Mesendoderm (in vitro differentiated cells): ENCODE measurements at regions not wholly inside any gene's neighbourhood (a gene's known extent, or its start where the extent isn't known, plus 50 kb on each side); places are given as distances from the start of the nearest gene placed in this dataset.

Experiments used
- DNase-seq: peaks from one replicate; pipeline ENCODE4 v3.0.0; 2013
- H2AK5ac ChIP-seq: 2 replicates; pipeline ENCODE4 v1.6.1; 2013; ENCODE audit warnings: low read length, inconsistent platforms
- H2BK120ac ChIP-seq: 2 replicates; pipeline ENCODE4 v1.6.1; 2013; ENCODE audit warnings: low read depth, mild to moderate bottlenecking, low read length, moderate library complexity, mixed read lengths
- H2BK15ac ChIP-seq: replicated peaks from 2 replicates; pipeline ENCODE4 v1.6.1; 2013; ENCODE audit warnings: low read depth, mild to moderate bottlenecking, moderate library complexity
- H2BK5ac ChIP-seq: 2 replicates; pipeline ENCODE4 v1.6.1; 2013; ENCODE audit warnings: low read length, inconsistent platforms
- H3K18ac ChIP-seq: 2 replicates; pipeline ENCODE4 v1.6.1; 2013; ENCODE audit warnings: mild to moderate bottlenecking, low read length, mixed read lengths
- H3K23ac ChIP-seq: one replicate; pipeline ENCODE4 v1.6.1; 2013; ENCODE audit warnings: low read length
- H3K27ac ChIP-seq: 2 replicates; pipeline ENCODE4 v1.5.1; 2013; ENCODE audit warnings: low read depth, mild to moderate bottlenecking, inconsistent platforms, low read length, moderate library complexity
- H3K27me3 ChIP-seq: 2 replicates; pipeline ENCODE4 v1.6.1; 2013; ENCODE audit warnings: low read length, control low read depth, mild to moderate bottlenecking, inconsistent platforms; ENCODE audit not compliant: insufficient read depth, poor library complexity
- H3K36me3 ChIP-seq: 2 replicates; pipeline ENCODE4 v1.6.1; 2013; ENCODE audit warnings: low read length, inconsistent platforms; ENCODE audit not compliant: control insufficient read depth, insufficient read depth
- H3K4ac ChIP-seq: one replicate; pipeline ENCODE4 v1.6.1; 2013; ENCODE audit warnings: low read depth, mild to moderate bottlenecking, low read length, moderate library complexity
- H3K4me1 ChIP-seq: 2 replicates; pipeline ENCODE4 v1.6.1; 2013; ENCODE audit warnings: low read depth, low read length, inconsistent platforms; ENCODE audit not compliant: control insufficient read depth
- H3K4me2 ChIP-seq: 2 replicates; pipeline ENCODE4 v1.6.1; 2013; ENCODE audit warnings: low read length
- H3K4me3 ChIP-seq: 2 replicates; pipeline ENCODE4 v1.5.1; 2013; ENCODE audit warnings: mild to moderate bottlenecking, low read length
- H3K56ac ChIP-seq: one replicate; pipeline ENCODE4 v1.6.1; 2013; ENCODE audit warnings: low read length
- H3K79me1 ChIP-seq: 2 replicates; pipeline ENCODE4 v1.6.1; 2013; ENCODE audit warnings: low read length, inconsistent platforms
- H3K79me2 ChIP-seq: 2 replicates; pipeline ENCODE4 v1.6.1; 2013; ENCODE audit warnings: mild to moderate bottlenecking, low read length; ENCODE audit not compliant: control insufficient read depth, insufficient read depth
- H3K9ac ChIP-seq: 2 replicates; pipeline ENCODE4 v1.6.1; 2013; ENCODE audit warnings: low read length, inconsistent platforms
- H4K5ac ChIP-seq: one replicate; pipeline ENCODE4 v1.6.1; 2013; ENCODE audit warnings: low read length
- H4K8ac ChIP-seq: one replicate; pipeline ENCODE4 v1.6.1; 2013; ENCODE audit warnings: low read depth, mild to moderate bottlenecking, control low read depth, low read length, moderate library complexity
- WGBS: extraction: QIAGEN DNeasy Blood & Tissue Kit; methylation state at CpG from one replicate; pipeline ENCODE4 v1.1.7; 2013; ENCODE audit warnings: low lambda C conversion rate, missing lambda C conversion rate; ENCODE audit not compliant: insufficient coverage; ENCODE audit errors: extremely low coverage; 5-methylcytosine and 5-hydroxymethylcytosine counted together

- no peak overlapping the region for H3K4me2 ChIP-seq
- H2BK15ac ChIP-seq, result no peak overlapping the region
- H3K9ac ChIP-seq, result no peak overlapping the region
- H3K36me3 ChIP-seq, result no peaks in the 10 kb centered on the region
- H3K4me3 ChIP-seq, result no peak overlapping the region
- H3K79me1 ChIP-seq, result no peaks in the 10 kb centered on the region
- no peak overlapping the region for H3K4ac ChIP-seq
- no peak overlapping the region for H2AK5ac ChIP-seq
- H3K4me1 ChIP-seq, result no peaks in the 10 kb centered on the region
- no peak overlapping the region for H2BK120ac ChIP-seq
- H3K56ac ChIP-seq, result no peak overlapping the region
- H3K23ac ChIP-seq, result no peak overlapping the region
- no peak overlapping the region for H4K5ac ChIP-seq
- DNase-seq, result no peak
- no peaks in the 10 kb centered on the region for H3K27me3 ChIP-seq
- H3K18ac ChIP-seq, result no peak overlapping the region
- H4K8ac ChIP-seq, result no peak overlapping the region
- H3K79me2 ChIP-seq, result no peaks in the 10 kb centered on the region
- H3K27ac ChIP-seq, result no peak overlapping the region
- H2BK5ac ChIP-seq, result no peak overlapping the region
- no CpG with 5 or more reads among the region's 2 CpGs for WGBS
Observed at GRCh38 chr13:67964091-67964490, 734.0 kb upstream of the PCDH9 start.

GRCh38 chr13:67961331-67961730 lies 731.2 kb upstream of the PCDH9 start:
- no peaks in the 10 kb centered on the region for H3K79me2 ChIP-seq
- no peak overlapping the region for H4K8ac ChIP-seq
- no peak overlapping the region for H3K23ac ChIP-seq
- no peak overlapping the region for H3K4ac ChIP-seq
- H3K4me3 ChIP-seq, result no peak overlapping the region
- no peak for DNase-seq
- H3K18ac ChIP-seq, result no peak overlapping the region
- no peak overlapping the region for H2BK120ac ChIP-seq
- H2BK15ac ChIP-seq, result no peak overlapping the region
- no peak overlapping the region for H2BK5ac ChIP-seq
- H2AK5ac ChIP-seq, result no peak overlapping the region
- no peaks in the 10 kb centered on the region for H3K36me3 ChIP-seq
- H3K4me1 ChIP-seq, result no peaks in the 10 kb centered on the region
- H3K56ac ChIP-seq, result no peak overlapping the region
- no peak overlapping the region for H3K27ac ChIP-seq
- H3K27me3 ChIP-seq, result no peaks in the 10 kb centered on the region
- H3K4me2 ChIP-seq, result no peak overlapping the region
- H3K9ac ChIP-seq, result no peak overlapping the region
- no peaks in the 10 kb centered on the region for H3K79me1 ChIP-seq
- no peak overlapping the region for H4K5ac ChIP-seq
- WGBS, result no CpG with 5 or more reads among the region's 2 CpGs

- H3K27ac ChIP-seq, result no peak overlapping the region
Observed at GRCh38 chr13:67951431-67951830, 721.3 kb upstream of the PCDH9 start.

GRCh38 chr13:67950603-67951002 lies 720.5 kb upstream of the PCDH9 start:
- Histone ChIP-seq H3K4ac (no peak overlapping the region), H3K79me2 (no peaks in the 10 kb centered on the region), H3K56ac (no peak overlapping the region), H3K27ac (no peak overlapping the region), H3K27me3 (no peaks in the 10 kb centered on the region), H3K18ac (no peak overlapping the region), H3K79me1 (no peaks in the 10 kb centered on the region), H2BK15ac (no peak overlapping the region), H4K5ac (no peak overlapping the region), H3K4me2 (no peak overlapping the region), H3K9ac (no peak overlapping the region), H4K8ac (no peak overlapping the region), H2BK120ac (no peak overlapping the region), H3K4me1 (no peaks in the 10 kb centered on the region), H3K23ac (no peak overlapping the region), H3K4me3 (no peak overlapping the region), H3K36me3 (no peaks in the 10 kb centered on the region), H2BK5ac (no peak overlapping the region), H2AK5ac (no peak overlapping the region)
- no peak for DNase-seq
- WGBS, result no CpG with 5 or more reads among the region's 3 CpGs

More at GRCh38 chr13:67951431-67951830, 721.3 kb upstream of the PCDH9 start:
- H3K4me2 ChIP-seq, result no peak overlapping the region
- WGBS, result no CpG with 5 or more reads among the region's 2 CpGs
- H4K8ac ChIP-seq, result no peak overlapping the region
- no peak overlapping the region for H2BK15ac ChIP-seq
- H2BK5ac ChIP-seq, result no peak overlapping the region
- H3K36me3 ChIP-seq, result no peaks in the 10 kb centered on the region
- H2AK5ac ChIP-seq, result no peak overlapping the region
- H4K5ac ChIP-seq, result no peak overlapping the region
- no peak overlapping the region for H3K4ac ChIP-seq
- no peaks in the 10 kb centered on the region for H3K27me3 ChIP-seq
- no peak overlapping the region for H3K4me3 ChIP-seq
- no peak overlapping the region for H3K23ac ChIP-seq
- H3K18ac ChIP-seq, result no peak overlapping the region
- no peaks in the 10 kb centered on the region for H3K79me2 ChIP-seq
- no peak overlapping the region for H3K56ac ChIP-seq
- DNase-seq, result no peak
- H3K4me1 ChIP-seq, result no peaks in the 10 kb centered on the region
- no peak overlapping the region for H3K9ac ChIP-seq
- H3K79me1 ChIP-seq, result no peaks in the 10 kb centered on the region
- H2BK120ac ChIP-seq, result no peak overlapping the region

GRCh38 chr13:67946131-67946530 lies 716.0 kb upstream of the PCDH9 start:
- WGBS, result 100% methylated on average over 2 of the region's 4 CpGs
- H3K36me3 ChIP-seq, result no peaks in the 10 kb centered on the region
- no peak overlapping the region for H3K23ac ChIP-seq

GRCh38 chr13:67943116-67943515 lies 713.0 kb upstream of the PCDH9 start:
- Histone ChIP-seq H3K18ac (no peak overlapping the region), H3K27ac (no peak overlapping the region), H3K4me2 (no peak overlapping the region), H3K9ac (no peak overlapping the region), H3K79me1 (no peaks in the 10 kb centered on the region), H3K27me3 (no peaks in the 10 kb centered on the region), H3K56ac (no peak overlapping the region), H2BK120ac (no peak overlapping the region), H2BK5ac (no peak overlapping the region), H2AK5ac (no peak overlapping the region), H3K36me3 (no peaks in the 10 kb centered on the region), H2BK15ac (no peak overlapping the region), H3K4me1 (no peaks in the 10 kb centered on the region), H4K5ac (no peak overlapping the region), H4K8ac (no peak overlapping the region), H3K4me3 (no peak overlapping the region), H3K79me2 (no peaks in the 10 kb centered on the region), H3K23ac (no peak overlapping the region), H3K4ac (no peak overlapping the region)
- DNase-seq, result no peak
- no CpG with 5 or more reads among the region's 4 CpGs for WGBS

More at GRCh38 chr13:67946131-67946530, 716.0 kb upstream of the PCDH9 start:
- Histone ChIP-seq H3K4me2 (no peak overlapping the region), H4K8ac (no peak overlapping the region), H2BK15ac (no peak overlapping the region), H3K56ac (no peak overlapping the region), H3K4ac (no peak overlapping the region), H3K27ac (no peak overlapping the region), H3K79me2 (no peaks in the 10 kb centered on the region), H3K79me1 (no peaks in the 10 kb centered on the region), H3K4me1 (no peaks in the 10 kb centered on the region), H3K4me3 (no peak overlapping the region), H4K5ac (no peak overlapping the region), H3K27me3 (no peaks in the 10 kb centered on the region), H2AK5ac (no peak overlapping the region), H3K18ac (no peak overlapping the region), H2BK5ac (no peak overlapping the region), H3K9ac (no peak overlapping the region), H2BK120ac (no peak overlapping the region)
- DNase-seq, result no peak
